Erythroblast (primary cell): ENCODE measurements at regions not wholly inside any gene's neighbourhood (a gene's known extent, or its start where the extent isn't known, plus 50 kb on each side); places are given as distances from the start of the nearest gene placed in this dataset.

ENCODE experiments used
- GATA1 ChIP-seq: IDR thresholded peaks from 2 replicates; pipeline ENCODE4 v1.6.1; 2011; ENCODE audit warnings: low read depth, mild to moderate bottlenecking, control low read depth, low read length, moderate library complexity
- POLR2A ChIP-seq: IDR thresholded peaks from 2 replicates; pipeline ENCODE4 v1.6.1; 2011; ENCODE audit warnings: mild to moderate bottlenecking, low read length

DNA sequence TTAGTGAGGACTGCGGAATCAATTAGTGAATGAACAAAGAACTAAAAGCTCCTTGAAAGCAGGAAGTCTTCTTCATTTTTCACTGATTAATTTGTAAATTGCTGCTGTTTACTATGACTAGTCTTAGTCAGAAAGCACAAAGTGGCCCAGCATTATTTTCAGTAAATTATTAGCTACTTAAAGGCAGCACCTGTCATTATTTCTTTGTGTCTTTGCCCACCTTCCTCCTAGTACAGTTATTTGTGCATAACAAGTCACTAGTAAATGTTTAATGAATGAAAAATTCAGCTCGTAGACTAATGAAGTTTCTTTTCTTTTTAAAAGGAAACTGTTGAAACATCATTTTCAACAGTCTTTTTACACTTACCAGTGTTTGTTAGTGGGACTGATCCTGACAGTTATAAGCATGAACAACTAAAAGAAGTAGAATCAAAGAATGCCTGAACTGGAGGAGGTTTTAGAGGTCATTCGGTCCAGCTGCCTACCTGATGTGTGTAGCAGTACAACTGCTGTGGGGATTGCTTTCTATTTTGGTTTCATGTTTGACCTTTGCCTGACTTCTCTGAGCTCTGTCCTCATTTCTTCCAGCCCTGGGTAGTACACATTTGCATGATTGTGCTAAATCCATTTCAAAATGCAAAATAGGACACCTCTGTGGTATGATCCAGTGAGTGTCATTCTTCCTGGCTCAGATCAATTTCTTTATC, 140.0 kb upstream of the PHYHIPL start:
- TF ChIP-seq POLR2A (no peak), GATA1 (no peak)
